Astrocyte (in vitro differentiated cells and primary cell): ENCODE measurements at regions not wholly inside any gene's neighbourhood (a gene's known extent, or its start where the extent isn't known, plus 50 kb on each side); places are given as distances from the start of the nearest gene placed in this dataset.
A peak's percentile ranks its signal among the peaks of the same experiment; 100 is the strongest.
"Not testable (repeated sequence)": the region's sequence is repeated elsewhere in the genome, so short reads cannot be mapped to it uniquely, and the experiment has no call there.

Experiments used
- DNase-seq: peaks from one replicate; pipeline ENCODE4 v3.0.0-alpha.2; 2010; ENCODE audit warnings: low read depth
- FAIRE-seq: peaks from 2 replicates; lab custom pipeline; 2011; peaks lifted over from hg19 to GRCh38; lab: Jason Lieb, UNC
- H2AFZ ChIP-seq: 2 replicates; pipeline ENCODE4 v1.6.0; 2012; ENCODE audit warnings: low read depth, low read length, inconsistent platforms
- H3K27ac ChIP-seq: 2 replicates; pipeline ENCODE4 v1.5.1; 2011; ENCODE audit warnings: low read depth, low read length, inconsistent platforms
- H3K27me3 ChIP-seq: 2 replicates; pipeline ENCODE4 v1.6.0; 2011; ENCODE audit warnings: low read length, inconsistent platforms; ENCODE audit not compliant: insufficient read depth
- H3K36me3 ChIP-seq: 2 replicates; pipeline ENCODE4 v1.5.1; 2011; ENCODE audit warnings: low read length, inconsistent platforms; ENCODE audit not compliant: insufficient read depth
- H3K4me1 ChIP-seq: 2 replicates; pipeline ENCODE4 v1.5.1; 2011; ENCODE audit warnings: low read length, inconsistent platforms; ENCODE audit not compliant: insufficient read depth
- H3K4me2 ChIP-seq: 2 replicates; pipeline ENCODE4 v1.6.0; 2012; ENCODE audit warnings: low read length, inconsistent platforms
- H3K4me3 ChIP-seq: 2 replicates; pipeline ENCODE4 v1.5.1; 2011; ENCODE audit warnings: low read depth, mild to moderate bottlenecking, low read length, inconsistent platforms; ENCODE audit not compliant: insufficient read depth
- H3K79me2 ChIP-seq: 2 replicates; pipeline ENCODE4 v1.6.0; 2012; ENCODE audit warnings: mild to moderate bottlenecking, low read length, inconsistent platforms; ENCODE audit not compliant: insufficient read depth
- H3K9ac ChIP-seq: 2 replicates; pipeline ENCODE4 v1.6.0; 2012; ENCODE audit warnings: mild to moderate bottlenecking, low read length, inconsistent platforms
- H3K9me3 ChIP-seq: 2 replicates; pipeline ENCODE4 v1.5.1; 2012; ENCODE audit warnings: low read depth, mild to moderate bottlenecking, low read length, inconsistent platforms; ENCODE audit not compliant: insufficient read depth
- H4K20me1 ChIP-seq: 2 replicates; pipeline ENCODE4 v1.6.0; 2012; ENCODE audit warnings: low read length, inconsistent platforms; ENCODE audit not compliant: insufficient read depth
- H3K27ac Mint-ChIP-seq: one replicate; pipeline ENCODE4 v1.8.0; 2021; ENCODE audit warnings: mild to moderate bottlenecking, mixed read lengths; ENCODE audit not compliant: unreplicated experiment
- H3K27me3 Mint-ChIP-seq: one replicate; pipeline ENCODE4 v1.8.0; 2021; ENCODE audit warnings: low read depth, mixed read lengths; ENCODE audit not compliant: unreplicated experiment
- H3K36me3 Mint-ChIP-seq: one replicate; pipeline ENCODE4 v1.8.0; 2021; ENCODE audit warnings: low read depth, mixed read lengths; ENCODE audit not compliant: unreplicated experiment
- H3K4me1 Mint-ChIP-seq: one replicate; pipeline ENCODE4 v1.8.0; 2021; ENCODE audit warnings: low read depth, mixed read lengths; ENCODE audit not compliant: unreplicated experiment
- H3K4me3 Mint-ChIP-seq: one replicate; pipeline ENCODE4 v1.8.0; 2021; ENCODE audit warnings: mild to moderate bottlenecking, moderate library complexity, mixed read lengths; ENCODE audit not compliant: unreplicated experiment
- H3K9me3 Mint-ChIP-seq: one replicate; pipeline ENCODE4 v1.8.0; 2021; ENCODE audit warnings: mild to moderate bottlenecking, mixed read lengths; ENCODE audit not compliant: unreplicated experiment
- EZH2 ChIP-seq: IDR thresholded peaks from 2 replicates; pipeline ENCODE4 v1.6.1; 2012; ENCODE audit warnings: mild to moderate bottlenecking, low read length, inconsistent platforms; ENCODE audit not compliant: insufficient read depth
- TF ChIP-seq, protein P1 (sequence below): IDR thresholded peaks from 2 replicates; pipeline ENCODE4 v1.5.1; 2011; ENCODE audit warnings: low read depth, mild to moderate bottlenecking, inconsistent platforms, low read length, moderate library complexity; ENCODE audit not compliant: insufficient read depth

DNA sequence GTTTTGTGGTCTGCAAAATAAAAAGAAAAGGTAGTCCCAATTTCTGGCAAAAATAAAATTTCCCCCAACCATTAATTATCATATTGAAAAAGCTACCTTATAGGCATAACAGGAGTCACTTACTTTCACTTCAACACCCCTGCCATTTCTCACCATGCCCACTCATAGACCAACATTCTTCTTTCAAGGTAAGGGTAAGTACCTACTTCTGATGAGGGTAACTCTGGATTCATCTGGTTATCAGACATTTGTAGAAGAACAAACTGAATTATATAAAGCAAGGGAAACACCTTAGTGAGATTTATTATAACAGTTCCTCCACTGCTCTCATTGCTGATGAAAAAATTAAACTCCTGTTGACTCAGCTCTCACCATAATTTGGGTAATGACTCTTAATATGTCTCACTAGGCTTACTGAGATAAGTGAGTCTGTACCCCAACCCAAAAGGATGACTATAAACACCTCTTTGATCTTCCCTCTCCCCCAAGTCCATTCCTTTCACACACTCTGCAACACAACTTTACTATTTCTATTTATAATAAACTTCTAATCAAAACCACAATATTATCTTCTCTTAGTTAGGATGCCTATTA is 287.6 kb downstream of the KDM5D start:
- Histone ChIP-seq H4K20me1 (no peaks in the 10 kb centered on the region), H3K27ac (no peak overlapping the region), H3K79me2 (no peaks in the 10 kb centered on the region), H3K4me3 (no peak overlapping the region), H3K9me3 (no peaks in the 10 kb centered on the region), H3K27me3 (no peaks in the 10 kb centered on the region), H3K4me2 (no peak overlapping the region), H2AFZ (no peak overlapping the region), H3K36me3 (no peaks in the 10 kb centered on the region), H3K9ac (no peak overlapping the region), H3K4me1 (no peaks in the 10 kb centered on the region)
- no peak for FAIRE-seq
- H3K27me3 Mint-ChIP-seq = no peaks in the 10 kb centered on the region
- H3K4me3 Mint-ChIP-seq = no peak overlapping the region
- H3K36me3 Mint-ChIP-seq = no peaks in the 10 kb centered on the region
- TF ChIP-seq, protein P1, sequence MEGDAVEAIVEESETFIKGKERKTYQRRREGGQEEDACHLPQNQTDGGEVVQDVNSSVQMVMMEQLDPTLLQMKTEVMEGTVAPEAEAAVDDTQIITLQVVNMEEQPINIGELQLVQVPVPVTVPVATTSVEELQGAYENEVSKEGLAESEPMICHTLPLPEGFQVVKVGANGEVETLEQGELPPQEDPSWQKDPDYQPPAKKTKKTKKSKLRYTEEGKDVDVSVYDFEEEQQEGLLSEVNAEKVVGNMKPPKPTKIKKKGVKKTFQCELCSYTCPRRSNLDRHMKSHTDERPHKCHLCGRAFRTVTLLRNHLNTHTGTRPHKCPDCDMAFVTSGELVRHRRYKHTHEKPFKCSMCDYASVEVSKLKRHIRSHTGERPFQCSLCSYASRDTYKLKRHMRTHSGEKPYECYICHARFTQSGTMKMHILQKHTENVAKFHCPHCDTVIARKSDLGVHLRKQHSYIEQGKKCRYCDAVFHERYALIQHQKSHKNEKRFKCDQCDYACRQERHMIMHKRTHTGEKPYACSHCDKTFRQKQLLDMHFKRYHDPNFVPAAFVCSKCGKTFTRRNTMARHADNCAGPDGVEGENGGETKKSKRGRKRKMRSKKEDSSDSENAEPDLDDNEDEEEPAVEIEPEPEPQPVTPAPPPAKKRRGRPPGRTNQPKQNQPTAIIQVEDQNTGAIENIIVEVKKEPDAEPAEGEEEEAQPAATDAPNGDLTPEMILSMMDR = no peak
- TF ChIP-seq EZH2 = no peak
- no peaks in the 10 kb centered on the region for H3K9me3 Mint-ChIP-seq
- H3K27ac Mint-ChIP-seq = no peak overlapping the region
- no peaks in the 10 kb centered on the region for H3K4me1 Mint-ChIP-seq
- no peak for DNase-seq

DNA sequence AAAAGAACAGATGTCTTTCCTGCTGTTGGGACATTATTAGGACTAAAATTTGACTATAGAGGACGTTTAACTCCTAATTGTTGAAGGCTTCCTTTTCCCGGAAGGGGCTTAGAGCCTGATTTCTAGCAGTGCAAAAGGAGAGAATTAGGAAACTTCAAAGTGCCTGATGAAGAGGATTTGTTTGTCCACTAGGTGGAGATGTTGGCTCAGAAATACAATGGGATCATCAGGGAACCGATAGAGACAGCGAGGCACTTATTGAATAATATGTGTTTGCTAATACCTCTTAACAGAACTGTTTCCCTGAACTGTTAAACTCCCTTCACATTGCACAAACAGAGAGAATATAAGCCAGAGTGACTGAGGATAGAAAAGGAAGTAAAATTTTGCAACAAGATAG is 311.5 kb downstream of the KDM5D start:
- no peak for DNase-seq
- H3K79me2 ChIP-seq = no peaks in the 10 kb centered on the region
- no peaks in the 10 kb centered on the region for H3K27me3 ChIP-seq
- Mint-ChIP-seq H3K4me3 (no peak overlapping the region), H3K9me3 (no peaks in the 10 kb centered on the region), H3K4me1 (no peaks in the 10 kb centered on the region), H3K27ac (no peak overlapping the region), H3K27me3 (no peaks in the 10 kb centered on the region), H3K36me3 (no peaks in the 10 kb centered on the region)
- no peak overlapping the region for H3K27ac ChIP-seq
- H3K4me2 ChIP-seq = no peak overlapping the region
- no peaks in the 10 kb centered on the region for H4K20me1 ChIP-seq
- no peak overlapping the region for H2AFZ ChIP-seq
- TF ChIP-seq, protein P1 = peak; percentile 46
- TF ChIP-seq EZH2 = no peak
- no peaks in the 10 kb centered on the region for H3K36me3 ChIP-seq
- no peak overlapping the region for H3K4me3 ChIP-seq
- no peak for FAIRE-seq
- no peak overlapping the region for H3K9ac ChIP-seq
- H3K4me1 ChIP-seq = no peaks in the 10 kb centered on the region
- H3K9me3 ChIP-seq = no peaks in the 10 kb centered on the region

DNA sequence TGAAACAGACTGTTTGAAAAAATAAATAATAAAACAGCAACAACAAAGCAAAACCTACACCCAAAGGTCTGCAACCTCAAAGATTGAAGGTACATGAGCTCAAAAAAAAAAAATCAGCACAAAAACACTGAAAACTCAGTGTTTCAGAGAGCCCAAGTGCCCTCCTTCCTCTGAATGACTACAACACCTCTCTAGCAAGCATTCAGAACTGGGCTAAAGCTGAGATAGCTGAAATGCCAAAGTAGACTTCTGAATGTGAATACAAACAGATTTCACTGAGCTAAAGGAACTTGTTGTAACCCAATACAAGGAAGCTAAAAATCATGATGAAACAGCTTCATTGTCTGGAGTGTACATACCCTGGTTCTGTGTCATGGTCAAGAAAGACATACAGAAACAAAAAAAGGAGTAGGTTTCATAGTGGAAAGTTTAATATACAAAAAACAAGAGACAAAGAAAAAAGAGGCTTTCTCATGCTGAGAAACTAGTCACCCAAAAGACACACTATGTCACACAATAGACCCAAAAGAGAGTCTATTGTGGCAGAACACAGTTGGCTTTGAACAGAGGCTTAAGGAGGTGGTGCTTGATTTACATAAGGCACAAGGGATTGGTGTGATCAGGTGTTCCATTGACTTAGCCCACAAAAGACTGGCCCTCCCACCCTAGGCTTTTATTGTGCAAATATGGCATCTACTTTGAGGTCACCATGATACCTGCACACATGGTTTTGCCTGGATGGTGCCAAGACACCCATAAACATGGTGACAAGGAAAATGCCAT is 316.6 kb downstream of the KDM5D start:
- no peaks in the 10 kb centered on the region for H4K20me1 ChIP-seq
- peaks cover 5% of the 10 kb centered on the region for H3K27me3 Mint-ChIP-seq
- no peak overlapping the region for H3K4me2 ChIP-seq
- H3K4me3 ChIP-seq = no peak overlapping the region
- no peak overlapping the region for H3K27ac Mint-ChIP-seq
- no peak overlapping the region for H2AFZ ChIP-seq
- no peaks in the 10 kb centered on the region for H3K36me3 ChIP-seq
- no peak for DNase-seq
- no peaks in the 10 kb centered on the region for H3K9me3 ChIP-seq
- no peaks in the 10 kb centered on the region for H3K4me1 ChIP-seq
- no peak overlapping the region for H3K4me3 Mint-ChIP-seq
- H3K9ac ChIP-seq = no peak overlapping the region
- no peaks in the 10 kb centered on the region for H3K9me3 Mint-ChIP-seq
- no peak for FAIRE-seq
- no peak overlapping the region for H3K27ac ChIP-seq
- no peaks in the 10 kb centered on the region for H3K36me3 Mint-ChIP-seq
- no peaks in the 10 kb centered on the region for H3K27me3 ChIP-seq
- no peaks in the 10 kb centered on the region for H3K79me2 ChIP-seq
- H3K4me1 Mint-ChIP-seq = no peaks in the 10 kb centered on the region
- TF ChIP-seq, protein P1 = no peak
- no peak for TF ChIP-seq EZH2

DNA sequence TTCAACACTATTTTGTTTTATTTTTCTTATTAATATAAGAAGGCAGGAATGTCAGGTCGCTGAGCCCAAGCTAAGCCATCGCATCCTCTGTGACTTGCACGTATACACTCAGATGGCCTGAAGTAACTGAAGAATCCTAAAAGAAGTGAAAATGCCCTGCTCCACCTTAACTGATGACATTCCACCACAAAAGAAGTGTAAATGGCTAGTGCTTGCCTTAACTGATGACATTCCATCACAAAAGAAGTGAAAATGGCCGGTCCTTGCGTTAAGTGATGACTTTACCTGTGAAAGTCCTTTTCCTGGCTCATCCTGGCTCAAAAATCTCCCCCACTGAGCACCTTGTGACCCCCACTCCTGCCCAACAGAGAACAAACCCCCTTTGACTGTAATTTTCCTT is 317.3 kb downstream of the KDM5D start:
- not testable (repeated sequence) for H3K27me3 Mint-ChIP-seq, H3K27ac Mint-ChIP-seq, H3K27me3 ChIP-seq

More for the DNA sequence above, 317.3 kb downstream of the KDM5D start:
- not testable (repeated sequence) for H3K36me3 ChIP-seq, FAIRE-seq, H3K9me3 Mint-ChIP-seq, H3K36me3 Mint-ChIP-seq, H3K4me1 Mint-ChIP-seq, H3K4me3 ChIP-seq, H2AFZ ChIP-seq, H3K4me2 ChIP-seq, H3K79me2 ChIP-seq, H4K20me1 ChIP-seq, H3K4me3 Mint-ChIP-seq, H3K27ac ChIP-seq, DNase-seq, H3K9me3 ChIP-seq, H3K9ac ChIP-seq, H3K4me1 ChIP-seq
